ENCODE measurements at regions not wholly inside any gene's neighbourhood (a gene's known extent, or its start where the extent isn't known, plus 50 kb on each side); places are given as distances from the start of the nearest gene placed in this dataset.
"Not testable (repeated sequence)": the region's sequence is repeated elsewhere in the genome, so short reads cannot be mapped to it uniquely, and the experiment has no call there.

GRCh38 chr2:137913648-137914047, 50.6 kb upstream of the HNMT start:
- H3K9me3 ChIP-seq; H3K4me3 ChIP-seq; H3K27me3 ChIP-seq (ENCODE audit: low read depth); H3K4me1 ChIP-seq; in situ Hi-C loops (cut with MboI; ENCODE audit: low sequenced_read_pairs); DNase-seq (ENCODE audit: low spot score in 2 of 2); H3K36me3 ChIP-seq (replicated peaks): not testable (repeated sequence)
